Fibroblast of mammary gland (primary cell): ENCODE measurements at regions not wholly inside any gene's neighbourhood (a gene's known extent, or its start where the extent isn't known, plus 50 kb on each side); places are given as distances from the start of the nearest gene placed in this dataset.
A peak's percentile ranks its signal among the peaks of the same experiment; 100 is the strongest.
"Not testable (repeated sequence)": the region's sequence is repeated elsewhere in the genome, so short reads cannot be mapped to it uniquely, and the experiment has no call there.

Experiments
- DNase-seq: peaks from one replicate; pipeline ENCODE4 v3.0.0-alpha.2; 2010; ENCODE audit warnings: low read depth
- H3K4me3 ChIP-seq: 2 replicates; pipeline ENCODE4 v1.5.1; 2011; ENCODE audit warnings: low read depth, mild to moderate bottlenecking, low read length, moderate library complexity; ENCODE audit not compliant: control insufficient read depth
- CTCF ChIP-seq: conservative IDR thresholded peaks from 2 replicates; pipeline ENCODE4 v1.5.1; 2011; ENCODE audit warnings: low read depth, low read length, inconsistent platforms; ENCODE audit not compliant: control insufficient read depth, insufficient read depth

- no peak for DNase-seq
- TF ChIP-seq CTCF, result no peak
- no peak overlapping the region for H3K4me3 ChIP-seq
Observed at GRCh38 chr1:185388815-185389214, 71.8 kb upstream of the IVNS1ABP start.

- H3K4me3 ChIP-seq, result no peak overlapping the region
- DNase-seq, result no peak
- no peak for TF ChIP-seq CTCF
Observed at GRCh38 chr1:185388346-185388745, 71.3 kb upstream of the IVNS1ABP start.

- H3K4me3 ChIP-seq, result no peak overlapping the region
- TF ChIP-seq CTCF, result no peak
- no peak for DNase-seq
Observed at GRCh38 chr1:185385991-185386390, 68.9 kb upstream of the IVNS1ABP start.

GRCh38 chr1:185383805-185384204 lies 66.8 kb upstream of the IVNS1ABP start:
- not testable (repeated sequence) for DNase-seq

GRCh38 chr1:185377831-185378230 lies 60.8 kb upstream of the IVNS1ABP start:
- no peak overlapping the region for H3K4me3 ChIP-seq
- no peak for DNase-seq
- TF ChIP-seq CTCF, result no peak

More at GRCh38 chr1:185383805-185384204, 66.8 kb upstream of the IVNS1ABP start:
- H3K4me3 ChIP-seq, result not testable (repeated sequence)

- no peak for TF ChIP-seq CTCF
- DNase-seq, result peak; percentile 25
- no peak overlapping the region for H3K4me3 ChIP-seq
Observed at GRCh38 chr1:185376840-185377635, 60.0 kb upstream of the IVNS1ABP start.

GRCh38 chr1:185376288-185376687 lies 59.2 kb upstream of the IVNS1ABP start:
- DNase-seq, result no peak
- TF ChIP-seq CTCF, result no peak
- H3K4me3 ChIP-seq, result no peak overlapping the region
